Progenitor cell of endocrine pancreas (in vitro differentiated cells): ENCODE measurements at regions not wholly inside any gene's neighbourhood (a gene's known extent, or its start where the extent isn't known, plus 50 kb on each side); places are given as distances from the start of the nearest gene placed in this dataset.
"Not testable (repeated sequence)": the region's sequence is repeated elsewhere in the genome, so short reads cannot be mapped to it uniquely, and the experiment has no call there.

Experiments used
- DNase-seq: peaks from one replicate; pipeline ENCODE4 v3.0.0; 2021; ENCODE audit warnings: low spot score; ENCODE audit not compliant: unreplicated experiment
- H3K27ac Mint-ChIP-seq: 2 replicates; pipeline ENCODE4 v1.8.0; 2021; ENCODE audit warnings: mild to moderate bottlenecking, moderate library complexity, mixed read lengths
- H3K27me3 Mint-ChIP-seq: 2 replicates; pipeline ENCODE4 v1.8.0; 2021; ENCODE audit warnings: mixed read lengths
- H3K36me3 Mint-ChIP-seq: 2 replicates; pipeline ENCODE4 v1.8.0; 2022; ENCODE audit warnings: mixed read lengths; ENCODE audit not compliant: insufficient read depth
- H3K4me1 Mint-ChIP-seq: 2 replicates; pipeline ENCODE4 v1.8.0; 2021; ENCODE audit warnings: low read depth, mixed read lengths
- H3K4me3 Mint-ChIP-seq: 2 replicates; pipeline ENCODE4 v1.8.0; 2021; ENCODE audit warnings: low read depth, mild to moderate bottlenecking, moderate library complexity, mixed read lengths
- H3K9me3 Mint-ChIP-seq: 2 replicates; pipeline ENCODE4 v1.8.0; 2021; ENCODE audit warnings: low read depth, mixed read lengths
- TF ChIP-seq, protein P1 (sequence below): fragments of 200-600 bp; sonication (generic); IDR thresholded peaks from one replicate; pipeline ENCODE4 v1.5.0; 2021; ENCODE audit warnings: antibody characterized with exemption, mild to moderate bottlenecking; ENCODE audit not compliant: unreplicated experiment

DNA sequence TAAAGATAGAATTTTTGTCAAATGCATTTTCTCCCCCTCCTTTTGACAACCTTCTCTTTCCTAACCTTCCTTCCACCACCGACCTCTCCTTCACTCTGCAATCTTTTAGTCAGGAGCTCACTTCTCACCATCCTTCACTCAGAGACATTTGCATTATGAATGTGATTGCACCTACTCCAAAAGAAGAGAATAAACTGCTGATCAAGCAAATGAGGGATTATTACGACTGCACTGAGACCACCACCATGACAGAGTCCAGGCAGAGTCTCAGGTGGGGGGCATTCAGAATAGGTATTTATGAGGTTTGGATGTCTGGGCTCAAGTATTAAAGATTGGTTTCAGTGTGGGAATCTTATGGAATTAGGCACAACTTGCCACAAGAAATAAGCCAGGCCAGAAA, 483.9 kb downstream of the PTH2R start:
- Mint-ChIP-seq H3K27me3 (no peaks in the 10 kb centered on the region), H3K36me3 (no peaks in the 10 kb centered on the region), H3K4me3 (no peak overlapping the region)

DNA sequence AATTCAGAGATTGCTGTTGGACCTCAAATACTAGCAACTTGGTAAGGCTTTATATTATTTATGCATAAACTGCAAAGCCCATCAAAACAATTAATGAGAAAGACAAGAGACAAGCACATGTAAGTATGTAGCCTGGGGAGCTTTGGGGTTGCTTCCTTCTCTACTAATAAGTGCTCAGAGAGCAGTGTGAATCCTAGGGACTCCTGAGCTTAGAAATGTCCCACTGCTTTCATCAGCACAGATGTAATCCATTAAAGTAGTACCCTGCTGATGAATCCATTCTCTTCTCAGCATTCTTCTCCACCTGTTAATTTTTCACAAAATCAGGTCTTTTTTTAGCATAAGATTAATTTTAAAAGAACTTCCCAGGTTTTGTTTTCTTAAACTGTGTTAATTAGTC, 485.6 kb downstream of the PTH2R start:
- TF ChIP-seq, protein P1, sequence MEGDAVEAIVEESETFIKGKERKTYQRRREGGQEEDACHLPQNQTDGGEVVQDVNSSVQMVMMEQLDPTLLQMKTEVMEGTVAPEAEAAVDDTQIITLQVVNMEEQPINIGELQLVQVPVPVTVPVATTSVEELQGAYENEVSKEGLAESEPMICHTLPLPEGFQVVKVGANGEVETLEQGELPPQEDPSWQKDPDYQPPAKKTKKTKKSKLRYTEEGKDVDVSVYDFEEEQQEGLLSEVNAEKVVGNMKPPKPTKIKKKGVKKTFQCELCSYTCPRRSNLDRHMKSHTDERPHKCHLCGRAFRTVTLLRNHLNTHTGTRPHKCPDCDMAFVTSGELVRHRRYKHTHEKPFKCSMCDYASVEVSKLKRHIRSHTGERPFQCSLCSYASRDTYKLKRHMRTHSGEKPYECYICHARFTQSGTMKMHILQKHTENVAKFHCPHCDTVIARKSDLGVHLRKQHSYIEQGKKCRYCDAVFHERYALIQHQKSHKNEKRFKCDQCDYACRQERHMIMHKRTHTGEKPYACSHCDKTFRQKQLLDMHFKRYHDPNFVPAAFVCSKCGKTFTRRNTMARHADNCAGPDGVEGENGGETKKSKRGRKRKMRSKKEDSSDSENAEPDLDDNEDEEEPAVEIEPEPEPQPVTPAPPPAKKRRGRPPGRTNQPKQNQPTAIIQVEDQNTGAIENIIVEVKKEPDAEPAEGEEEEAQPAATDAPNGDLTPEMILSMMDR: no peak
- Mint-ChIP-seq H3K9me3 (peaks cover 10% of the 10 kb centered on the region), H3K36me3 (peaks cover 1% of the 10 kb centered on the region), H3K27me3 (no peaks in the 10 kb centered on the region), H3K27ac (no peak overlapping the region), H3K4me3 (no peak overlapping the region), H3K4me1 (peaks cover 4% of the 10 kb centered on the region)
- DNase-seq: no peak

More for the DNA sequence above, 483.9 kb downstream of the PTH2R start:
- Mint-ChIP-seq H3K27ac (no peak overlapping the region), H3K4me1 (peaks cover 4% of the 10 kb centered on the region), H3K9me3 (peaks cover 9% of the 10 kb centered on the region)
- TF ChIP-seq, protein P1: no peak
- no peak for DNase-seq

DNA sequence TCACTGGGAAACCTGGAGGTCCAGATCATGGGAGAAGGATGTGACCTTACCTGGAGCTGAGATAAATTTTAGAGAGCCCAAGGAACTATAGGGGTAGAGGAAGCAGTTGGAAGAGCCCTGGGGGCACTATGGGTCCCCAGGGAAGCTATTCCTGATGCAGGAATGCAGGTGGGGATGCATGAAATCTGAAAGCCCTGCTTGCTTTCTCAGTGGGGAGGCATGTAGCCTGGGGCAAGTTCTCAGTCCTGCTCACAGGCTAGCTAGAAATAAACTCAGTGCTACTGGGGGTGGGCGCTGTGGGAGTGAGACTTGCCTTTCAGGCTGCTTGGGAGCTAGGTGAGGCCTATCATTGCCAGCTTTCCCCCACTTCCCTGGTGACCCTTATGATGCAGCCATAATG, 499.7 kb downstream of the PTH2R start:
- H3K4me1 Mint-ChIP-seq: no peaks in the 10 kb centered on the region
- H3K9me3 Mint-ChIP-seq: peaks cover 6% of the 10 kb centered on the region
- TF ChIP-seq, protein P1: no peak
- H3K27me3 Mint-ChIP-seq: no peaks in the 10 kb centered on the region
- no peak overlapping the region for H3K4me3 Mint-ChIP-seq
- no peak overlapping the region for H3K27ac Mint-ChIP-seq
- peaks cover 1% of the 10 kb centered on the region for H3K36me3 Mint-ChIP-seq
- DNase-seq: no peak

DNA sequence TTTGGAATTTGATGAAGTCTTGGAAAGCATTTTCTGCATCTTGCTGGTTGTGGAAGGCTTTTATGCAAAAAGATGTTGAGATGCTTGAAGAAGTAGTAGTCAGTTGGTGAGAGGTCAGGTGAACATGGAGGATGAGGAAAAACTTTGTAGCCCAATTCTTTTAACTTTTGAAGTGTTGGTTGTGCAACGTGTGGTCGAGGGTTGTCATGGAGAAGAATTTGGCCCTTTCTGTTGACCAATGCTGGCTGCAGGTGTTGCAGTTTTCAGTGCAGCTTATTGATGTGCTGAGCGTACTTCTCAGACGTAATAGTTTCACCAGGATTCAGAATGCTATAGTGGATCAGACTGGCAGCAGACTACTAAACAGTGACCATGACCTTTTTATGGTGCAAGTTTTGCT, 508.4 kb upstream of the MAP2 start:
- Mint-ChIP-seq H3K4me1 (no peaks in the 10 kb centered on the region), H3K27ac (no peak overlapping the region), H3K4me3 (no peak overlapping the region), H3K36me3 (no peaks in the 10 kb centered on the region), H3K27me3 (no peaks in the 10 kb centered on the region), H3K9me3 (peaks cover 10% of the 10 kb centered on the region)
- TF ChIP-seq, protein P1: no peak
- no peak for DNase-seq

DNA sequence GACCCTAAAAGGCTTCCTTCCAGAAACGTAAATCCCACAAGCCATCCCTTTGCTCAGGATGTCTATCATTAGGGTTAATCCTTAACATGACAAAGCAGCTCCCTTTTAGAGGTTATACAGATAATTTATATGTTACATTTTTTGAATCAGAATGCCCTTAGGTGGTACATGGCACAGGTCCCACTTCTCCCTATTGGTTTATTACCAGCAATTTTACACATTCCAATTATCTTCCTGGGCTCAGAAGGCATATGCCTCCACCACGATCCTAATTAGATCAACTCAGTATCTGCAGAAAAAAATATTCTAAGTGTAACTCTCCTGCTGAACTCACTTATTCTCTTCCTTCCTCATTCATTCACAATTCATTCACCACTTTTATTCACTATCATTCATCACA, 507.0 kb upstream of the MAP2 start:
- TF ChIP-seq, protein P1: no peak
- peaks cover 8% of the 10 kb centered on the region for H3K9me3 Mint-ChIP-seq
- H3K4me1 Mint-ChIP-seq: no peaks in the 10 kb centered on the region
- H3K27ac Mint-ChIP-seq: no peak overlapping the region
- H3K4me3 Mint-ChIP-seq: no peak overlapping the region
- peaks cover 3% of the 10 kb centered on the region for H3K36me3 Mint-ChIP-seq
- no peaks in the 10 kb centered on the region for H3K27me3 Mint-ChIP-seq
- no peak for DNase-seq

DNA sequence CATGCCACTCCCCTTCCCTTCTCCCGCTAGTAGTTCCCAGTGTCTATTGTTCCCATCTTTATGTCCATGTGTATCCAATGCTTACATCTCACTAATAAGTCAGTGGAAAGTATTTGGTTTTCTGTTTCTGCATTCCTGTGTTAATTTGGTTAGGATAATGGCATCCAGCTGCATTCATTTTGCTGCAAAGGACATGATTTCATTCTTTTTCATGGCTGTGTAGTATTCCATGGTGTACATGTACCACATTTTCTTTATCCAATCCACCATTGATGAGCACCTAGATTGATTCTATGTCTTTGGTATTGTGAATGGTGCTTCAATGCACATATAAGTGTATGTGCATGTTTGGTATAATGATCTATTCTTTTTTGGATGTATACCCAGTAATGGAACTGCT, 502.5 kb upstream of the MAP2 start:
- not testable (repeated sequence) for DNase-seq, H3K4me1 Mint-ChIP-seq, H3K36me3 Mint-ChIP-seq, H3K27me3 Mint-ChIP-seq, H3K4me3 Mint-ChIP-seq, H3K27ac Mint-ChIP-seq
- H3K9me3 Mint-ChIP-seq: peaks cover 34% of the 10 kb centered on the region
